Loucy (cell line): ENCODE measurements at regions not wholly inside any gene's neighbourhood (a gene's known extent, or its start where the extent isn't known, plus 50 kb on each side); places are given as distances from the start of the nearest gene placed in this dataset.

Source experiments
- H2AFZ ChIP-seq: fragments of 200-600 bp; sonication (generic); 2 replicates; pipeline ENCODE4 v1.6.0; 2016; ENCODE audit warnings: antibody characterized with exemption, mild to moderate bottlenecking, low read length, moderate library complexity
- H3F3A ChIP-seq: fragments of 200-600 bp; 2 replicates; pipeline ENCODE4 v1.6.0; 2016; ENCODE audit warnings: antibody characterized with exemption, low read depth, mild to moderate bottlenecking
- H3K27me3 ChIP-seq: fragments of 200-600 bp; sonication (generic); 2 replicates; pipeline ENCODE4 v1.6.1; 2014; ENCODE audit warnings: low read length, mild to moderate bottlenecking; ENCODE audit not compliant: insufficient read depth, poor library complexity, severe bottlenecking
- H3K36me3 ChIP-seq: fragments of 200-600 bp; sonication (generic); 2 replicates; pipeline ENCODE4 v1.6.1; 2016; ENCODE audit warnings: low read length; ENCODE audit not compliant: insufficient read depth
- H3K4me1 ChIP-seq: fragments of 200-600 bp; sonication (generic); 2 replicates; pipeline ENCODE4 v1.5.1; 2014; ENCODE audit warnings: low read length, mild to moderate bottlenecking; ENCODE audit not compliant: insufficient read depth, poor library complexity, severe bottlenecking
- H3K4me2 ChIP-seq: fragments of 200-600 bp; sonication (generic); 2 replicates; pipeline ENCODE4 v1.6.0; 2014; ENCODE audit warnings: antibody characterized with exemption, low read length, low read depth, mild to moderate bottlenecking; ENCODE audit not compliant: poor library complexity, severe bottlenecking
- H3K4me3 ChIP-seq: fragments of 200-600 bp; sonication (generic); 2 replicates; pipeline ENCODE4 v1.5.1; 2014; ENCODE audit warnings: low read length, mild to moderate bottlenecking, mixed read lengths; ENCODE audit not compliant: poor library complexity, severe bottlenecking
- H3K79me2 ChIP-seq: fragments of 200-600 bp; sonication (generic); 2 replicates; pipeline ENCODE4 v1.6.1; 2014; ENCODE audit warnings: low read length; ENCODE audit not compliant: insufficient read depth
- H3K9ac ChIP-seq: fragments of 200-600 bp; sonication (generic); 2 replicates; pipeline ENCODE4 v1.6.0; 2014; ENCODE audit warnings: mild to moderate bottlenecking, low read depth, low read length, moderate library complexity; ENCODE audit not compliant: poor library complexity, severe bottlenecking
- H3K9me2 ChIP-seq: fragments of 200-600 bp; sonication (generic); replicated peaks from 2 replicates; pipeline ENCODE4 v1.6.1; 2016; ENCODE audit warnings: low read depth, low read length, mixed read lengths
- H3K9me3 ChIP-seq: fragments of 200-600 bp; sonication (generic); 2 replicates; pipeline ENCODE4 v1.6.1; 2014; ENCODE audit warnings: mild to moderate bottlenecking, antibody characterized with exemption, low read length, low read depth; ENCODE audit not compliant: insufficient read depth
- H4K20me1 ChIP-seq: fragments of 200-600 bp; sonication (generic); 2 replicates; pipeline ENCODE4 v1.6.0; 2014; ENCODE audit warnings: antibody characterized with exemption, low read length, mild to moderate bottlenecking; ENCODE audit not compliant: insufficient read depth, poor library complexity, severe bottlenecking
- CTCF ChIP-seq: fragments of 200-600 bp; sonication (generic); conservative IDR thresholded peaks from 2 replicates; pipeline ENCODE4 v1.5.1; 2014; ENCODE audit warnings: mild to moderate bottlenecking, antibody characterized with exemption, low read length
- EZH2phosphoT487 ChIP-seq: fragments of 200-600 bp; IDR thresholded peaks from 2 replicates; pipeline ENCODE4 v1.6.1; 2018; ENCODE audit warnings: antibody characterized with exemption, mild to moderate bottlenecking, moderate library complexity, borderline replicate concordance

DNA sequence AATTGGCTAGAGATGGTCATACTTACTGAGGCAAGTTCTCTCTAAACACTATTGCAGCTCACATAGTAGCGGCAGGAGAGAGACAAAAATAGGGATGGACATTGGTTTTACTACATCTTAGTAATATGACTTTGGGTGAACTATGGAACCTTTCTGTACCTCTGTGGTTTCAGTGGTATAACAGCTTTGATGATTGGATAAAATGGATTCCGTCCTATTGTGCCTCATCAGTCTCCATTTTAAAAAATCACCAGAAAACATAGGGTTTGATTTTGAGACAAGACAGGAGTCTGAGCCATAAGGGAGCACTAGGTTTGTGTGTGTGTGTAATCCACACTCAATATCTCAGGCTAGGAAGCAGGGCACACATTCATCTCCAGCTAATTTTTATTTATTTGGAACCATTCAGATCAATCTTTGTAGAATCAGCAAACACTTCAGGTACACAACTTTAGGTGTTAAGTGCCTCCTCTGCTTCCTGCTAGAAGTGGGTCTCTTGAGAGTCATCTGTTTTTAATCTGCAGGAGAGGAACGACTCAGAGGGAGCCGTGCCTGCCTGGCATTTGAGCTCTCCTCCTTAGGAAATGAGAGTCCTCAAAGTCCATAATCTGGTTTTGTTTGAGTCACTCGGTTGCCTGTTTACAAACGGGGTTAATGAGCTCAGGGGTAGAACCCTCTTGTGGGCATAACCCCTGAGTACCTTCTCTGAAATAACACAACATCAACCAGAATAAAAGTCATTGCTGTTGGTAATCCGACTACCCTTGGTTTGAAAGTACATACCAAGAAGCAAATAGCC, 238.5 kb upstream of the BOD1L1 start:
- no peaks in the 10 kb centered on the region for H4K20me1 ChIP-seq
- no peak overlapping the region for H2AFZ ChIP-seq
- no peaks in the 10 kb centered on the region for H3K4me1 ChIP-seq
- TF ChIP-seq CTCF, result no peak
- TF ChIP-seq EZH2phosphoT487, result no peak
- H3K36me3 ChIP-seq, result no peaks in the 10 kb centered on the region
- no peaks in the 10 kb centered on the region for H3K79me2 ChIP-seq
- 0 out of 2 replicates have a peak, but pooled peaks cover 3% of the 10 kb centered on the region for H3K9me3 ChIP-seq
- no peak overlapping the region for H3K4me3 ChIP-seq
- H3K4me2 ChIP-seq, result no peak overlapping the region
- H3F3A ChIP-seq, result no peaks in the 10 kb centered on the region
- no peaks in the 10 kb centered on the region for H3K27me3 ChIP-seq
- H3K9me2 ChIP-seq, result no peaks in the 10 kb centered on the region; the same call in 1 of the 2 replicates
- H3K9ac ChIP-seq, result no peak overlapping the region

GRCh38 chr4:13866881-13867280, 239.4 kb upstream of the BOD1L1 start:
- H3K9ac ChIP-seq, result no peak overlapping the region
- H3K36me3 ChIP-seq, result no peaks in the 10 kb centered on the region
- H3F3A ChIP-seq, result no peaks in the 10 kb centered on the region
- H3K9me2 ChIP-seq, result no peaks in the 10 kb centered on the region; the same call in 1 of the 2 replicates
- H2AFZ ChIP-seq, result no peak overlapping the region
- H3K79me2 ChIP-seq, result no peaks in the 10 kb centered on the region
- H3K9me3 ChIP-seq, result 0 out of 2 replicates have a peak, but pooled peaks cover 3% of the 10 kb centered on the region
- no peaks in the 10 kb centered on the region for H4K20me1 ChIP-seq
- no peak for TF ChIP-seq CTCF
- H3K4me1 ChIP-seq, result no peaks in the 10 kb centered on the region
- H3K4me3 ChIP-seq, result no peak overlapping the region
- no peaks in the 10 kb centered on the region for H3K27me3 ChIP-seq
- H3K4me2 ChIP-seq, result no peak overlapping the region

- H3K4me1 ChIP-seq, result no peaks in the 10 kb centered on the region
- H3K9me3 ChIP-seq, result no peaks in the 10 kb centered on the region
- H3K36me3 ChIP-seq, result no peaks in the 10 kb centered on the region
- no peaks in the 10 kb centered on the region; the same call in 1 of the 2 replicates for H3K9me2 ChIP-seq
- no peak overlapping the region for H3K4me2 ChIP-seq
- no peaks in the 10 kb centered on the region for H4K20me1 ChIP-seq
- no peak overlapping the region for H3K4me3 ChIP-seq
- no peak overlapping the region for H3K9ac ChIP-seq
- no peaks in the 10 kb centered on the region for H3K27me3 ChIP-seq
- TF ChIP-seq EZH2phosphoT487, result no peak
- TF ChIP-seq CTCF, result no peak
- H3K79me2 ChIP-seq, result no peaks in the 10 kb centered on the region
- H2AFZ ChIP-seq, result no peak overlapping the region
- no peaks in the 10 kb centered on the region for H3F3A ChIP-seq
Observed at GRCh38 chr4:13872155-13872554, 244.6 kb upstream of the BOD1L1 start.
